ENCODE measurements at regions not wholly inside any gene's neighbourhood (a gene's known extent, or its start where the extent isn't known, plus 50 kb on each side); places are given as distances from the start of the nearest gene placed in this dataset.
"Not testable (repeated sequence)": the region's sequence is repeated elsewhere in the genome, so short reads cannot be mapped to it uniquely, and the experiment has no call there.

- no peak for DNase-seq
- H3K4me1 Mint-ChIP-seq (ENCODE audit: low read depth), result no peaks in the 10 kb centered on the region
- no peak overlapping the region for H3K27ac Mint-ChIP-seq
- no peaks in the 10 kb centered on the region for H3K27me3 Mint-ChIP-seq (ENCODE audit: insufficient read depth)
- H3K9me3 Mint-ChIP-seq, result peaks cover 62% of the 10 kb centered on the region
- no peak overlapping the region for H3K4me3 Mint-ChIP-seq
- no peaks in the 10 kb centered on the region for H3K36me3 Mint-ChIP-seq (ENCODE audit: low read depth)
- TF ChIP-seq, protein P1, sequence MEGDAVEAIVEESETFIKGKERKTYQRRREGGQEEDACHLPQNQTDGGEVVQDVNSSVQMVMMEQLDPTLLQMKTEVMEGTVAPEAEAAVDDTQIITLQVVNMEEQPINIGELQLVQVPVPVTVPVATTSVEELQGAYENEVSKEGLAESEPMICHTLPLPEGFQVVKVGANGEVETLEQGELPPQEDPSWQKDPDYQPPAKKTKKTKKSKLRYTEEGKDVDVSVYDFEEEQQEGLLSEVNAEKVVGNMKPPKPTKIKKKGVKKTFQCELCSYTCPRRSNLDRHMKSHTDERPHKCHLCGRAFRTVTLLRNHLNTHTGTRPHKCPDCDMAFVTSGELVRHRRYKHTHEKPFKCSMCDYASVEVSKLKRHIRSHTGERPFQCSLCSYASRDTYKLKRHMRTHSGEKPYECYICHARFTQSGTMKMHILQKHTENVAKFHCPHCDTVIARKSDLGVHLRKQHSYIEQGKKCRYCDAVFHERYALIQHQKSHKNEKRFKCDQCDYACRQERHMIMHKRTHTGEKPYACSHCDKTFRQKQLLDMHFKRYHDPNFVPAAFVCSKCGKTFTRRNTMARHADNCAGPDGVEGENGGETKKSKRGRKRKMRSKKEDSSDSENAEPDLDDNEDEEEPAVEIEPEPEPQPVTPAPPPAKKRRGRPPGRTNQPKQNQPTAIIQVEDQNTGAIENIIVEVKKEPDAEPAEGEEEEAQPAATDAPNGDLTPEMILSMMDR (IDR thresholded peaks at IDR 0.05), result no peak
Observed at GRCh38 chr16:63787014-63787413, 1334.8 kb downstream of the CDH11 start.

DNA sequence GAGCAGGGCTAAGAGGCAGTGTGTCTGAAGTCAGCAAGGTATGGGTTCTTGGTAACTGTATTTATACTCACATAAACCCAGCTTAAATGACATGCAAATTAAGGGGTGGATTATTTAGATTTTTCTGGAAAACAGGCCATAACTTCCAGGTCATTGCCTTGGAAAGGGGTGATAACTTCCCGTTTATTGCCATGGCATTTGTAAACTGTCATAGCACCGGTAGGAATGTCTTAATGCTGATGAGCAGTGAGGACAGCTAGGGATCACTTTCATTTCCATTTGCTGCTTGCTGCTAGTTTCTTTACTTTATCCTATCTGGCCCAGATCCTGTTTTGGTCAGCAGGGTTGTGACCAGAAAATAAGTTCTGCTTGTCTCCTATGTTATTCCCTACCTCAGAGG is 1336.7 kb downstream of the CDH11 start:
- no peaks in the 10 kb centered on the region for H3K36me3 Mint-ChIP-seq (ENCODE audit: low read depth)
- no peaks in the 10 kb centered on the region for H3K27me3 Mint-ChIP-seq (ENCODE audit: insufficient read depth)
- H3K9me3 Mint-ChIP-seq, result peaks cover 57% of the 10 kb centered on the region
- no peak overlapping the region for H3K4me3 Mint-ChIP-seq
- TF ChIP-seq, protein P1 (IDR thresholded peaks at IDR 0.05), result no peak
- no peak for DNase-seq
- H3K27ac Mint-ChIP-seq, result no peak overlapping the region
- H3K4me1 Mint-ChIP-seq (ENCODE audit: low read depth), result no peaks in the 10 kb centered on the region

- Mint-ChIP-seq H3K27me3 (ENCODE audit: insufficient read depth) (peaks cover 2% of the 10 kb centered on the region), H3K27ac (no peak overlapping the region), H3K9me3 (peaks cover 5% of the 10 kb centered on the region), H3K4me3 (no peak overlapping the region), H3K4me1 (ENCODE audit: low read depth) (no peaks in the 10 kb centered on the region), H3K36me3 (ENCODE audit: low read depth) (no peaks in the 10 kb centered on the region)
- TF ChIP-seq, protein P1 (IDR thresholded peaks at IDR 0.05), result no peak
- DNase-seq, result no peak
Observed at GRCh38 chr16:63776437-63776836, 1345.4 kb downstream of the CDH11 start.

DNA sequence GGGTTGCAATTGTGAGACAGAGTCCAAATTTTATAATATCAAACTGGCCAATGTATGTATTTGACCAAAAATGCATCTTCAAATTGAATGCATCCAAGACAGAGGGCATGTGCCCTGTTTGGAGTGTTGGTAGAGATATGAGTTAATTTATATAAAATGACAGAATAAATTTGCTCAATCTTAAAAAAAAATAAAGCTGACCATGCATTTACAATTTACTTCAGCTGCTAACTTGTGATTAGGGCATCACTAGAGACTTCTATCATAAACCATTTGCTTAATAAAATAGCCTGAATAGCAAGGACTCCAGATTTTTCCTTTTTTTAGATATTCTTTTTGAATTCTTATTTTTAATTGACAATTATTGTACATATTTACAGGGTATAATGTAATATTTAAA is 1345.8 kb downstream of the CDH11 start:
- no peaks in the 10 kb centered on the region for H3K36me3 Mint-ChIP-seq (ENCODE audit: low read depth)
- H3K27ac Mint-ChIP-seq, result no peak overlapping the region
- H3K27me3 Mint-ChIP-seq (ENCODE audit: insufficient read depth), result peaks cover 2% of the 10 kb centered on the region
- H3K9me3 Mint-ChIP-seq, result peaks cover 5% of the 10 kb centered on the region
- TF ChIP-seq, protein P1 (IDR thresholded peaks at IDR 0.05), result no peak
- no peak overlapping the region for H3K4me3 Mint-ChIP-seq
- H3K4me1 Mint-ChIP-seq (ENCODE audit: low read depth), result no peaks in the 10 kb centered on the region
- DNase-seq, result no peak

- TF ChIP-seq, protein P1 (IDR thresholded peaks at IDR 0.05), result no peak
- Mint-ChIP-seq H3K4me1 (ENCODE audit: low read depth) (no peaks in the 10 kb centered on the region), H3K9me3 (peaks cover 5% of the 10 kb centered on the region), H3K27ac (no peak overlapping the region), H3K27me3 (ENCODE audit: insufficient read depth) (peaks cover 2% of the 10 kb centered on the region), H3K4me3 (no peak overlapping the region), H3K36me3 (ENCODE audit: low read depth) (no peaks in the 10 kb centered on the region)
- no peak for DNase-seq
Observed at GRCh38 chr16:63774302-63774701, 1347.6 kb downstream of the CDH11 start.

DNA sequence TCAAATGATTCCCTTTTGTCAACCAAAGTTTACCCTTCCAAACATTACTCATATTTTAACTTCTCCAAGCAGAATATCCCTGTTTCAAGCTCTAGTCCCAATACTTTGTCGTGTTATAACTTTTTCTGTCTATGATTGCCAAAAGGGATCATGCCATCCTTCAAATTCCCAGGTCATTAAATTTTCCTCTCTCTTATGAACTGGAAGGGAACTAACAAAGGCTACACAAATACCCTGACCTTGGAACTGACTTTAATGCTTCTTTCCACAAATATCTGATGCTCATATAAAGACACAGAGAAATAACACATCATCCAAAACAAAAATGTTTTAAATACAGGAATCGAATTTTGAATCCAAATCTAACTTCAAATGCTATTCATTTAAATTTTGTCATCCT is 1352.7 kb downstream of the CDH11 start:
- Mint-ChIP-seq H3K36me3 (ENCODE audit: low read depth) (no peaks in the 10 kb centered on the region), H3K4me1 (ENCODE audit: low read depth) (no peaks in the 10 kb centered on the region), H3K9me3 (peaks cover 5% of the 10 kb centered on the region), H3K27ac (no peak overlapping the region), H3K4me3 (no peak overlapping the region), H3K27me3 (ENCODE audit: insufficient read depth) (peaks cover 4% of the 10 kb centered on the region)
- DNase-seq, result no peak
- TF ChIP-seq, protein P1 (IDR thresholded peaks at IDR 0.05), result no peak

DNA sequence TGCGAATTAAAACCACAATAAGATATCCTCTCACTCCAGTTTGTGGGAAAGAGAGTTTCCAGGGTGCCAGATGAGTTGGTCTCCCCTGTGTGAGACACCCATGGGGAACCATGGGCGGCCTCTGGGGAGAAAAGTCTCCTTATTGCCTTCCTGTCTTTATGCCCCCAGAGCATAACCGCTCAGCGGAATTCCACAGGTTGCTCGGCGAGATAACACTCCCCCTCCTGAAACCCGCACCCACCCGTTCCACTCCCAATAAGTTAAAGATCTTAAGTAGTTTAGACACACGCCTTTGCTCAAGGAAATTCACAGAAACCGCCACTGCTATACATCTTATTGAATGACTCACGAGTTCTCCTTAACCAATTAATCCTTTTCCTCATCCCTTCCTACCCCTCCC is 1361.6 kb downstream of the CDH11 start:
- H3K27me3 Mint-ChIP-seq (ENCODE audit: insufficient read depth); H3K4me3 Mint-ChIP-seq; DNase-seq; H3K4me1 Mint-ChIP-seq (ENCODE audit: low read depth); H3K36me3 Mint-ChIP-seq (ENCODE audit: low read depth); H3K27ac Mint-ChIP-seq: not testable (repeated sequence)
- peaks cover 32% of the 10 kb centered on the region for H3K9me3 Mint-ChIP-seq

Data from HFFc6 (cell line).